SK-N-SH (cell line): ENCODE measurements at regions not wholly inside any gene's neighbourhood (a gene's known extent, or its start where the extent isn't known, plus 50 kb on each side); places are given as distances from the start of the nearest gene placed in this dataset.

Experiments used
- CTCF ChIA-PET: fragments of 300-600, 350-600 bp; formaldehyde crosslinking; extraction: SDS; loops from one replicate; lab custom pipeline; 2021; lab: Yijun Ruan, JAX
- POLR2A ChIA-PET: fragments of 350-600 bp; sonication (Branson Sonifier 250); formaldehyde crosslinking; extraction: SDS; loops from one replicate; lab custom pipeline; 2020; ENCODE audit warnings: antibody characterized with exemption, inconsistent platforms; lab: Yijun Ruan, JAX
- DNase-seq: peaks from one replicate; pipeline ENCODE4 v3.0.0; 2012
- H2AFZ ChIP-seq: fragments of 200-600 bp; sonication (generic); 2 replicates; pipeline ENCODE4 v1.8.1; 2016; ENCODE audit warnings: antibody characterized with exemption, mild to moderate bottlenecking, low read depth
- H3F3A ChIP-seq: fragments of 200-600 bp; sonication (generic); replicated peaks from 2 replicates; pipeline ENCODE3; 2016; ENCODE audit warnings: antibody characterized with exemption, mild to moderate bottlenecking; ENCODE audit not compliant: insufficient read depth
- H3K27ac ChIP-seq, 2 experiments: fragments of 200-500 bp in 1 of 2; fragments of 200-600 bp in 1 of 2; sonication (Bioruptor generic) in 1 of 2; sonication (generic), shearing (Covaris generic) in 1 of 2; 2 replicates each; pipeline versions ENCODE4 v1.5.1 to v1.6.1; 2014 to 2016; ENCODE audit warnings: low read depth in 2 of 2, inconsistent platforms in 1 of 2, low read length in 1 of 2, mild to moderate bottlenecking in 1 of 2, mixed read lengths in 1 of 2
- H3K27me3 ChIP-seq: fragments of 200-600 bp; sonication (generic), shearing (Covaris generic); 2 replicates; pipeline ENCODE4 v1.6.1; 2016; ENCODE audit warnings: mixed run types; ENCODE audit not compliant: insufficient read depth
- H3K36me3 ChIP-seq, 2 experiments: fragments of 200-500 bp in 1 of 2; fragments of 200-600 bp in 1 of 2; sonication (Bioruptor generic) in 1 of 2; sonication (generic) in 1 of 2; replicated peaks in 1 of 2; 2 replicates each; pipeline versions ENCODE3 to v1.5.1; 2014 to 2016; ENCODE audit warnings: low read length in 1 of 2, mild to moderate bottlenecking in 1 of 2; ENCODE audit not compliant: insufficient read depth in 2 of 2, control insufficient read depth in 1 of 2
- H3K4me1 ChIP-seq, 2 experiments: fragments of 200-500 bp in 1 of 2; fragments of 200-600 bp in 1 of 2; sonication (Bioruptor generic) in 1 of 2; sonication (generic), shearing (Covaris generic) in 1 of 2; 2 replicates each; pipeline versions ENCODE4 v1.5.1 to v1.6.1; 2014 to 2016; ENCODE audit warnings: low read depth in 1 of 2, low read length in 1 of 2, mixed run types in 1 of 2; ENCODE audit not compliant: insufficient read depth in 2 of 2, control insufficient read depth in 1 of 2
- H3K4me2 ChIP-seq: fragments of 200-600 bp; sonication (generic), shearing (Covaris generic); 2 replicates; pipeline ENCODE4 v1.6.1; 2017; ENCODE audit warnings: mixed run types
- H3K4me3 ChIP-seq, 2 experiments: fragments of 200-500 bp in 1 of 2; fragments of 200-600 bp in 1 of 2; sonication (Bioruptor generic) in 1 of 2; sonication (generic), shearing (Covaris generic) in 1 of 2; 2 replicates each; pipeline versions ENCODE4 v1.5.1 to v1.8.1; 2014 to 2016; ENCODE audit warnings: low read depth in 2 of 2, inconsistent platforms in 1 of 2, low read length in 1 of 2, mild to moderate bottlenecking in 1 of 2, mixed read lengths in 1 of 2, moderate library complexity in 1 of 2
- H3K79me2 ChIP-seq: fragments of 200-600 bp; sonication (generic); 2 replicates; pipeline ENCODE4 v1.8.1; 2017; ENCODE audit warnings: mild to moderate bottlenecking; ENCODE audit not compliant: insufficient read depth
- H3K9ac ChIP-seq: fragments of 200-600 bp; sonication (generic); 2 replicates; pipeline ENCODE4 v1.6.1; 2017; ENCODE audit warnings: mixed run types
- H3K9me2 ChIP-seq: fragments of 200-600 bp; sonication (generic); 2 replicates; pipeline ENCODE4 v1.6.1; 2017; ENCODE audit warnings: mixed run types
- H3K9me3 ChIP-seq: fragments of 200-600 bp; sonication (generic); 2 replicates; pipeline ENCODE4 v1.6.1; 2017; ENCODE audit warnings: mixed run types, mild to moderate bottlenecking, moderate library complexity
- H4K20me1 ChIP-seq: fragments of 200-600 bp; sonication (generic); 2 replicates; pipeline ENCODE4 v1.6.1; 2017; ENCODE audit warnings: mild to moderate bottlenecking, mixed run types; ENCODE audit not compliant: insufficient read depth
- CHD2 ChIP-seq: fragments of 150-350 bp; IDR thresholded peaks from 2 replicates; pipeline ENCODE4 v1.6.1; 2018; ENCODE audit warnings: low read length; ENCODE audit not compliant: partially characterized antibody
- ELF1 ChIP-seq: IDR thresholded peaks from 2 replicates; pipeline ENCODE4 v1.4.0; 2012
- EP300 ChIP-seq, 2 experiments: IDR thresholded peaks; 2 replicates each; pipeline versions ENCODE4 v1.4.0 to v1.6.1; 2012; ENCODE audit warnings: borderline replicate concordance in 1 of 2, low read depth in 1 of 2, low read length in 1 of 2
- FOXJ3 ChIP-seq: sonication (generic); formaldehyde crosslinking; IDR thresholded peaks from 2 replicates; pipeline ENCODE4 v1.5.1; 2020; ENCODE audit warnings: mild to moderate bottlenecking, missing genetic modification reagents
- GABPA ChIP-seq: IDR thresholded peaks from 2 replicates; pipeline ENCODE4 v1.4.0; 2012; ENCODE audit warnings: low read depth, mild to moderate bottlenecking
- GATA2 ChIP-seq: sonication (generic); formaldehyde crosslinking; IDR thresholded peaks from 2 replicates; pipeline ENCODE4 v1.5.0; 2020; ENCODE audit warnings: mild to moderate bottlenecking, missing genetic modification reagents
- JUND ChIP-seq: IDR thresholded peaks from 2 replicates; pipeline ENCODE4 v1.4.0; 2012
- NFIC ChIP-seq: IDR thresholded peaks from 2 replicates; pipeline ENCODE4 v1.4.0; 2012; ENCODE audit warnings: borderline replicate concordance
- NRF1 ChIP-seq: IDR thresholded peaks from 2 replicates; pipeline ENCODE4 v1.6.1; 2012; ENCODE audit warnings: low read depth, mild to moderate bottlenecking, low read length
- RAD21 ChIP-seq: IDR thresholded peaks from 2 replicates; pipeline ENCODE4 v1.6.1; 2012; ENCODE audit warnings: mild to moderate bottlenecking, low read length
- RCOR1 ChIP-seq: fragments of 150-350 bp; IDR thresholded peaks from 2 replicates; pipeline ENCODE4 v1.6.1; 2017; ENCODE audit warnings: antibody characterized with exemption, low read length
- SIN3A ChIP-seq: IDR thresholded peaks from 2 replicates; pipeline ENCODE4 v1.6.1; 2012; ENCODE audit warnings: low read depth, mild to moderate bottlenecking, low read length, moderate library complexity, borderline replicate concordance
- SMC3 ChIP-seq: IDR thresholded peaks from 2 replicates; pipeline ENCODE4 v1.6.1; 2012; ENCODE audit warnings: low read depth, low read length, improper control_type of control experiment
- TEAD4 ChIP-seq: IDR thresholded peaks from 2 replicates; pipeline ENCODE4 v1.4.0; 2012; ENCODE audit warnings: mild to moderate bottlenecking, borderline replicate concordance; ENCODE audit not compliant: insufficient read depth
- USF2 ChIP-seq: fragments of 150-350 bp; IDR thresholded peaks from 2 replicates; pipeline ENCODE4 v1.6.1; 2017; ENCODE audit warnings: antibody characterized with exemption, low read length, low read depth, borderline replicate concordance
- WGBS: methylation state at CpG from one replicate; pipeline ENCODE4 v1.1.6; 2017; ENCODE audit warnings: low lambda C conversion rate; 5-methylcytosine and 5-hydroxymethylcytosine counted together
- TF ChIP-seq, protein P1 (sequence below): fragments of 150-350 bp; IDR thresholded peaks from 2 replicates; pipeline ENCODE4 v1.6.1; 2016; ENCODE audit warnings: mild to moderate bottlenecking, low read depth, low read length

- no peak overlapping the region for H3K9ac ChIP-seq
- no peak overlapping the region for H3K27ac ChIP-seq
- no peaks in the 10 kb centered on the region for H3K27me3 ChIP-seq
- H3F3A ChIP-seq = no peaks in the 10 kb centered on the region
- TF ChIP-seq NRF1 = no peak
- no peak for TF ChIP-seq CHD2
- TF ChIP-seq NFIC = no peak
- TF ChIP-seq USF2 = no peak
- no peak for TF ChIP-seq TEAD4
- no peak for TF ChIP-seq RCOR1
- TF ChIP-seq ELF1 = no peak
- no peak for TF ChIP-seq SIN3A
- TF ChIP-seq RAD21 = no peak
- TF ChIP-seq FOXJ3 = no peak
- no peak for TF ChIP-seq GATA2 (CRISPR knock-in tag)
- no peak for TF ChIP-seq JUND
- TF ChIP-seq SMC3 = no peak
- TF ChIP-seq, protein P1, sequence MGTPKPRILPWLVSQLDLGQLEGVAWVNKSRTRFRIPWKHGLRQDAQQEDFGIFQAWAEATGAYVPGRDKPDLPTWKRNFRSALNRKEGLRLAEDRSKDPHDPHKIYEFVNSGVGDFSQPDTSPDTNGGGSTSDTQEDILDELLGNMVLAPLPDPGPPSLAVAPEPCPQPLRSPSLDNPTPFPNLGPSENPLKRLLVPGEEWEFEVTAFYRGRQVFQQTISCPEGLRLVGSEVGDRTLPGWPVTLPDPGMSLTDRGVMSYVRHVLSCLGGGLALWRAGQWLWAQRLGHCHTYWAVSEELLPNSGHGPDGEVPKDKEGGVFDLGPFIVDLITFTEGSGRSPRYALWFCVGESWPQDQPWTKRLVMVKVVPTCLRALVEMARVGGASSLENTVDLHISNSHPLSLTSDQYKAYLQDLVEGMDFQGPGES = no peak
- no peak for DNase-seq
- H3K9me2 ChIP-seq = no peaks in the 10 kb centered on the region
- ChIA-PET POLR2A (no interaction called here), CTCF (no interaction called here)
- WGBS = 82% methylated on average over 7 of the region's 7 CpGs
- no peaks in the 10 kb centered on the region for H3K9me3 ChIP-seq
- H3K4me2 ChIP-seq = no peak overlapping the region
- no peak overlapping the region for H2AFZ ChIP-seq
- H3K4me1 ChIP-seq = peaks cover 0 to 10% of the 10 kb centered on the region in 2 experiments; a peak in 1 of 4 replicates
- no peaks in the 10 kb centered on the region for H4K20me1 ChIP-seq
- no peaks in the 10 kb centered on the region for H3K79me2 ChIP-seq
- H3K36me3 ChIP-seq = no peaks in the 10 kb centered on the region
- H3K4me3 ChIP-seq = no peak overlapping the region
These were observed 165.6 kb downstream of the PLPP3 start for GRCh38 chr1:56413671-56414199.

DNA sequence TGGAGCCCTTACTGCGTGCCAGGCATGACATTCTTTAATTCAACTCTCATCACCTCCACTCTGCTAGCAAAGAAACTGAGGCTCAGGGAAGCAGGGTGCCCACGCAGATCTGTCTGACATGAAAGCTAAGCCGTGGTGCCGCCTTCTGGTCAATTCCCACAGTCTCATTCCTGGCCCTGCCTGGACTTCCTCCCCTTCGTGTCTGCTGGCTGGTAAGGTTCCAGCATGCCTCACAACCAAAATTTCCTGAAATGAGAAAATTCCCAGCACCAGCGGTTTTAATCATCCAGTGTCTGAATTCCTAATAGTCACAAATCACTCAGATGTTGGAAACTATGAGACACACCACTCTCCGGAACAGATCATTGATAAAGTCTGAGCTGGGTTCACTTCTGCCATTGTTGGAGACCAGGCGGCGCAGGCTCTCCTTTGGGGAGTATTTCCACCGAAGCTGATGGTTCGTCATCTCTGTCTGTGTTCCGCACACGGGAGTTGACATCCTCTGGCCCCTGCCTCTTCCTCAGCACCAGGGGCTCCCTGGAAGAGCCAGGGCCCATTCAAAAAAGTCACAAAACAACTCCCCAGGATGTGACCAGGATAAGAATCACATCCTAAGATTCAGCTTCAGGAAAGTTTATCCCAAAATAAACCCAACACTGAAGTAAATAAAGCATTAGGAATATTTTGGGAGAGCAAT lies 167.7 kb downstream of the PLPP3 start:
- Histone ChIP-seq H3K9ac (no peak overlapping the region), H3K27me3 (no peaks in the 10 kb centered on the region), H3K4me2 (no peak overlapping the region), H3K9me2 (no peaks in the 10 kb centered on the region), H2AFZ (no peak overlapping the region), H3F3A (no peaks in the 10 kb centered on the region), H3K27ac (no peak overlapping the region), H4K20me1 (no peaks in the 10 kb centered on the region), H3K79me2 (no peaks in the 10 kb centered on the region), H3K9me3 (no peaks in the 10 kb centered on the region), H3K4me3 (no peak overlapping the region), H3K36me3 (no peaks in the 10 kb centered on the region), H3K4me1 (no peaks in the 10 kb centered on the region; a peak in 1 of 4 replicates)
- TF ChIP-seq SMC3 = 0 out of 2 replicates have a peak, but pooled peaks have one; percentile 15
- no peak for TF ChIP-seq EP300 (IDR thresholded peaks at IDR 0.05; ENCODE audit: borderline replicate concordance in 1 of 2, low read depth in 1 of 2, low read length in 1 of 2)
- TF ChIP-seq GABPA = no peak
- TF ChIP-seq ELF1 = no peak
- 80% methylated on average over 9 of the region's 13 CpGs for WGBS
- POLR2A ChIA-PET = interaction anchor here (0.8 kb wide), 1 partner anchor 11 kb away, joined by 3 read pairs; no protein-coding TSS in a partner anchor
- CTCF ChIA-PET = interaction anchor here (1.2 kb wide), 1 partner anchor 120 kb away, joined by 3 read pairs; no protein-coding TSS in a partner anchor
- DNase-seq = no peak
